ENCODE measurements at regions not wholly inside any gene's neighbourhood (a gene's known extent, or its start where the extent isn't known, plus 50 kb on each side); places are given as distances from the start of the nearest gene placed in this dataset.

GRCh38 chr18:41484069-41484468, 471.0 kb upstream of the PIK3C3 start:
- in situ Hi-C loops (cut with MboI; ENCODE audit: low pct_ligation_motif_present in 1 of 4, low pct_unique_long_range_greater_than_20kb in 1 of 4, low sequenced_read_pairs in 3 of 4): no loop called here

GRCh38 chr18:41482501-41482900, 472.5 kb upstream of the PIK3C3 start:
- in situ Hi-C loops (cut with MboI; ENCODE audit: low pct_ligation_motif_present in 1 of 4, low pct_unique_long_range_greater_than_20kb in 1 of 4, low sequenced_read_pairs in 3 of 4): no loop called here
- WGBS, 2 donors (ENCODE audit: low coverage in 1 of 2): 52 to 64% methylated on average over 4 of the region's 4 CpGs
- no peaks in the 10 kb centered on the region for H3K36me3 ChIP-seq
- no peak for DNase-seq
- H3K9me3 ChIP-seq: no peaks in the 10 kb centered on the region
- TF ChIP-seq POLR2AphosphoS5 (IDR thresholded peaks at IDR 0.05): no peak
- TF ChIP-seq EP300 (IDR thresholded peaks at IDR 0.05; ENCODE audit: low read depth): no peak
- no peak for TF ChIP-seq CTCF (IDR thresholded peaks at IDR 0.05)
- TF ChIP-seq POLR2A (IDR thresholded peaks at IDR 0.05): no peak
- no peak overlapping the region for H3K27ac ChIP-seq
- H3K4me1 ChIP-seq: no peaks in the 10 kb centered on the region
- H3K4me3 ChIP-seq: no peak overlapping the region
- intact Hi-C loops (cut with DNase I; ENCODE audit: low total_unique reads): no loop called here
- H3K27me3 ChIP-seq: no peaks in the 10 kb centered on the region

More at GRCh38 chr18:41484069-41484468, 471.0 kb upstream of the PIK3C3 start:
- no peaks in the 10 kb centered on the region for H3K4me1 ChIP-seq
- H3K27me3 ChIP-seq: no peaks in the 10 kb centered on the region
- H3K9me3 ChIP-seq: no peaks in the 10 kb centered on the region
- WGBS, 2 donors (ENCODE audit: low coverage in 1 of 2): 50% methylated on average over 1 of the region's 1 CpG; no CpG with 5 or more reads in 1 of the 2 donors
- intact Hi-C loops (cut with DNase I; ENCODE audit: low total_unique reads): no loop called here
- no peak overlapping the region for H3K4me3 ChIP-seq
- no peak overlapping the region for H3K27ac ChIP-seq
- no peaks in the 10 kb centered on the region for H3K36me3 ChIP-seq
- no peak for TF ChIP-seq CTCF (IDR thresholded peaks at IDR 0.05)
- no peak for TF ChIP-seq POLR2A (IDR thresholded peaks at IDR 0.05)
- TF ChIP-seq POLR2AphosphoS5 (IDR thresholded peaks at IDR 0.05): no peak
- TF ChIP-seq EP300 (IDR thresholded peaks at IDR 0.05; ENCODE audit: low read depth): no peak
- DNase-seq: no peak

- WGBS, 2 donors (ENCODE audit: low coverage in 1 of 2): 68 to 75% methylated on average over 3 to 4 of the region's 4 CpGs
Observed at GRCh38 chr18:41466436-41467160, 488.4 kb upstream of the PIK3C3 start.

GRCh38 chr18:41465386-41465785, 489.6 kb upstream of the PIK3C3 start:
- TF ChIP-seq CTCF (IDR thresholded peaks at IDR 0.05) (no peak), EP300 (IDR thresholded peaks at IDR 0.05; ENCODE audit: low read depth) (no peak)
- Histone ChIP-seq H3K36me3 (no peaks in the 10 kb centered on the region), H3K27ac (no peak overlapping the region), H3K9me3 (no peaks in the 10 kb centered on the region), H3K4me1 (no peaks in the 10 kb centered on the region), H3K4me3 (no peak overlapping the region), H3K27me3 (no peaks in the 10 kb centered on the region)
- in situ Hi-C loops (cut with MboI; ENCODE audit: low pct_ligation_motif_present in 1 of 4, low pct_unique_long_range_greater_than_20kb in 1 of 4, low sequenced_read_pairs in 3 of 4) (no loop called here), intact Hi-C loops (cut with DNase I; ENCODE audit: low total_unique reads) (no loop called here)
- WGBS, 2 donors (ENCODE audit: low coverage in 1 of 2): 55 to 62% methylated on average over 2 of the region's 2 CpGs
- DNase-seq: no peak

More at GRCh38 chr18:41466436-41467160, 488.4 kb upstream of the PIK3C3 start:
- in situ Hi-C loops (cut with MboI; ENCODE audit: low pct_ligation_motif_present in 1 of 4, low pct_unique_long_range_greater_than_20kb in 1 of 4, low sequenced_read_pairs in 3 of 4) (no loop called here), intact Hi-C loops (cut with DNase I; ENCODE audit: low total_unique reads) (no loop called here)
- no peak for DNase-seq
- no peak for TF ChIP-seq POLR2A (IDR thresholded peaks at IDR 0.05)
- H3K4me1 ChIP-seq: no peaks in the 10 kb centered on the region
- no peaks in the 10 kb centered on the region for H3K9me3 ChIP-seq
- H3K36me3 ChIP-seq: no peaks in the 10 kb centered on the region
- no peak overlapping the region for H3K27ac ChIP-seq
- H3K4me3 ChIP-seq: no peak overlapping the region
- H3K27me3 ChIP-seq: no peaks in the 10 kb centered on the region

- no peak overlapping the region for H3K27ac ChIP-seq
- no peak for DNase-seq
- TF ChIP-seq CTCF (IDR thresholded peaks at IDR 0.05): no peak
- TF ChIP-seq POLR2A (IDR thresholded peaks at IDR 0.05): no peak
- TF ChIP-seq EP300 (IDR thresholded peaks at IDR 0.05; ENCODE audit: low read depth): no peak
- no peak for TF ChIP-seq POLR2AphosphoS5 (IDR thresholded peaks at IDR 0.05)
- 56 to 67% methylated on average over 1 of the region's 1 CpG for WGBS, 2 donors (ENCODE audit: low coverage in 1 of 2)
- no peaks in the 10 kb centered on the region for H3K36me3 ChIP-seq
- H3K27me3 ChIP-seq: no peaks in the 10 kb centered on the region
- H3K4me3 ChIP-seq: no peak overlapping the region
- in situ Hi-C loops (cut with MboI; ENCODE audit: low pct_ligation_motif_present in 1 of 4, low pct_unique_long_range_greater_than_20kb in 1 of 4, low sequenced_read_pairs in 3 of 4): no loop called here
- intact Hi-C loops (cut with DNase I; ENCODE audit: low total_unique reads): no loop called here
- no peaks in the 10 kb centered on the region for H3K9me3 ChIP-seq
- no peaks in the 10 kb centered on the region for H3K4me1 ChIP-seq
Observed at GRCh38 chr18:41464278-41464677, 490.8 kb upstream of the PIK3C3 start.
